H9 (cell line): ENCODE measurements at regions not wholly inside any gene's neighbourhood (a gene's known extent, or its start where the extent isn't known, plus 50 kb on each side); places are given as distances from the start of the nearest gene placed in this dataset.

Experiments
- DNase-seq: peaks from one replicate; pipeline ENCODE4 v3.0.0-alpha.2; 2017
- H2AFZ ChIP-seq: one replicate; pipeline ENCODE4 v1.6.1; 2013; ENCODE audit warnings: mild to moderate bottlenecking, low read length, control low read depth, moderate library complexity
- H2AK5ac ChIP-seq: 2 replicates; pipeline ENCODE4 v1.6.1; 2013; ENCODE audit warnings: low read length, control low read depth, mixed read lengths; ENCODE audit not compliant: insufficient read length
- H2BK120ac ChIP-seq: one replicate; pipeline ENCODE4 v1.6.1; 2013; ENCODE audit warnings: low read depth, mild to moderate bottlenecking, low read length, control low read depth, inconsistent platforms; ENCODE audit not compliant: poor library complexity, severe bottlenecking
- H2BK12ac ChIP-seq: 2 replicates; pipeline ENCODE4 v1.6.1; 2013; ENCODE audit warnings: low read length, control low read depth, mixed read lengths, low read depth; ENCODE audit not compliant: insufficient read length
- H2BK15ac ChIP-seq: 2 replicates; pipeline ENCODE4 v1.6.1; 2013; ENCODE audit warnings: low read depth, low read length, control low read depth
- H2BK20ac ChIP-seq: one replicate; pipeline ENCODE4 v1.6.1; 2013; ENCODE audit warnings: low read depth, mild to moderate bottlenecking, low read length, control low read depth, inconsistent platforms; ENCODE audit not compliant: poor library complexity, severe bottlenecking
- H2BK5ac ChIP-seq: 2 replicates; pipeline ENCODE4 v1.6.1; 2013; ENCODE audit warnings: low read length, control low read depth, mixed read lengths; ENCODE audit not compliant: insufficient read length
- H3K14ac ChIP-seq: 2 replicates; pipeline ENCODE4 v1.6.1; 2013; ENCODE audit warnings: low read length, control low read depth; ENCODE audit not compliant: insufficient read depth
- H3K18ac ChIP-seq: 2 replicates; pipeline ENCODE4 v1.6.1; 2013; ENCODE audit warnings: low read depth, mild to moderate bottlenecking, mixed read lengths, low read length, control low read depth; ENCODE audit not compliant: insufficient read length
- H3K23ac ChIP-seq: 2 replicates; pipeline ENCODE4 v1.6.1; 2013; ENCODE audit warnings: low read length, control low read depth, mixed read lengths, low read depth; ENCODE audit not compliant: insufficient read length
- H3K23me2 ChIP-seq: 2 replicates; pipeline ENCODE4 v1.6.1; 2013; ENCODE audit warnings: low read depth, mild to moderate bottlenecking, mixed read lengths, low read length, control low read depth; ENCODE audit not compliant: insufficient read length, poor library complexity, severe bottlenecking
- H3K27ac ChIP-seq: 2 replicates; pipeline ENCODE4 v1.5.1; 2013; ENCODE audit warnings: low read length, control low read depth, mixed read lengths, low read depth; ENCODE audit not compliant: insufficient read length
- H3K27me3 ChIP-seq: 2 replicates; pipeline ENCODE4 v1.6.1; 2013; ENCODE audit warnings: low read length, control low read depth, inconsistent platforms; ENCODE audit not compliant: insufficient read depth
- H3K4ac ChIP-seq: 2 replicates; pipeline ENCODE4 v1.6.1; 2013; ENCODE audit warnings: low read depth, mild to moderate bottlenecking, control low read depth, inconsistent platforms, low read length, moderate library complexity
- H3K4me1 ChIP-seq: 2 replicates; pipeline ENCODE4 v1.6.1; 2013; ENCODE audit warnings: low read length, control low read depth, inconsistent platforms; ENCODE audit not compliant: insufficient read depth
- H3K4me2 ChIP-seq: 2 replicates; pipeline ENCODE4 v1.6.1; 2013; ENCODE audit warnings: low read length, control low read depth, mixed read lengths; ENCODE audit not compliant: insufficient read length, insufficient read depth
- H3K56ac ChIP-seq: 2 replicates; pipeline ENCODE4 v1.6.1; 2013; ENCODE audit warnings: low read depth, mild to moderate bottlenecking, mixed read lengths, low read length, control low read depth; ENCODE audit not compliant: insufficient read length
- H3K79me1 ChIP-seq: 2 replicates; pipeline ENCODE4 v1.6.1; 2013; ENCODE audit warnings: low read depth, mild to moderate bottlenecking, moderate library complexity, low read length, control low read depth, inconsistent platforms; ENCODE audit not compliant: insufficient read depth, poor library complexity, severe bottlenecking
- H3K79me2 ChIP-seq: 2 replicates; pipeline ENCODE4 v1.6.1; 2013; ENCODE audit warnings: low read length, control low read depth, inconsistent platforms; ENCODE audit not compliant: insufficient read depth
- H3K9ac ChIP-seq: 2 replicates; pipeline ENCODE4 v1.6.1; 2013; ENCODE audit warnings: low read length, control low read depth, mixed read lengths; ENCODE audit not compliant: insufficient read length; ENCODE audit errors: extremely low read depth
- H3K9me3 ChIP-seq: one replicate; pipeline ENCODE4 v1.6.1; 2013; ENCODE audit warnings: low read depth, low read length, inconsistent platforms; ENCODE audit not compliant: control insufficient read depth
- H3T11ph ChIP-seq: one replicate; pipeline ENCODE4 v1.6.1; 2013; ENCODE audit warnings: mild to moderate bottlenecking, low read length, control low read depth, inconsistent platforms
- H4K20me1 ChIP-seq: one replicate; pipeline ENCODE4 v1.6.1; 2013; ENCODE audit not compliant: control insufficient read depth, insufficient read length, insufficient read depth
- H4K5ac ChIP-seq: 2 replicates; pipeline ENCODE4 v1.6.1; 2013; ENCODE audit warnings: low read depth, mild to moderate bottlenecking, mixed read lengths, low read length, control low read depth; ENCODE audit not compliant: insufficient read length
- H4K8ac ChIP-seq: replicated peaks from 2 replicates; pipeline ENCODE4 v1.6.1; 2013; ENCODE audit warnings: low read length, control low read depth, mixed read lengths, low read depth; ENCODE audit not compliant: insufficient read length
- H4K91ac ChIP-seq: 2 replicates; pipeline ENCODE4 v1.6.1; 2013; ENCODE audit warnings: low read depth, mild to moderate bottlenecking, moderate library complexity, mixed read lengths, low read length, control low read depth; ENCODE audit not compliant: insufficient read length
- H3K27ac Mint-ChIP-seq, 3 experiments: 2 replicates in 2 of 3; 3 replicates in 1 of 3; pipeline ENCODE4 v1.8.0; 2020 to 2021; ENCODE audit warnings: mixed read lengths in 3 of 3, mild to moderate bottlenecking in 1 of 3, moderate library complexity in 1 of 3
- H3K27me3 Mint-ChIP-seq: 2 replicates; pipeline ENCODE4 v1.8.0; 2021; ENCODE audit warnings: low read depth, mild to moderate bottlenecking, moderate library complexity, mixed read lengths
- H3K36me3 Mint-ChIP-seq, 3 experiments: 2 replicates in 2 of 3; 3 replicates in 1 of 3; pipeline ENCODE4 v1.8.0; 2020 to 2021; ENCODE audit warnings: low read depth in 3 of 3, mixed read lengths in 3 of 3; ENCODE audit not compliant: insufficient read depth in 1 of 3
- H3K4me1 Mint-ChIP-seq, 2 experiments: 2 replicates each; pipeline ENCODE4 v1.8.0; 2020; ENCODE audit warnings: mixed read lengths in 2 of 2
- H3K4me3 Mint-ChIP-seq, 2 experiments: 2 replicates in 1 of 2; 3 replicates in 1 of 2; pipeline ENCODE4 v1.8.0; 2020 to 2021; ENCODE audit warnings: mild to moderate bottlenecking in 2 of 2, mixed read lengths in 2 of 2, moderate library complexity in 1 of 2
- H3K9me3 Mint-ChIP-seq, 2 experiments: 2 replicates in 1 of 2; 3 replicates in 1 of 2; pipeline ENCODE4 v1.8.0; 2020; ENCODE audit warnings: mild to moderate bottlenecking in 2 of 2, mixed read lengths in 2 of 2, moderate library complexity in 1 of 2
- CTCF ChIP-seq: fragments of 200-600 bp; sonication (generic); conservative IDR thresholded peaks from 3 replicates; pipeline ENCODE4 v1.8.0; 2021; ENCODE audit warnings: antibody characterized with exemption, mild to moderate bottlenecking
- WGBS: extraction: QIAGEN DNeasy Blood & Tissue Kit; methylation state at CpG from one replicate; pipeline ENCODE4 v1.1.7; 2013; ENCODE audit warnings: missing lambda C conversion rate, low lambda C conversion rate, mixed read lengths; ENCODE audit not compliant: insufficient read length; ENCODE audit errors: extremely low coverage; 5-methylcytosine and 5-hydroxymethylcytosine counted together

GRCh38 chr22:48145738-48146137 lies 1383.3 kb downstream of the TBC1D22A start:
- Histone ChIP-seq H4K91ac (no peak overlapping the region), H2AK5ac (no peak overlapping the region), H3K27ac (no peak overlapping the region), H3K79me1 (no peaks in the 10 kb centered on the region), H3K56ac (no peak overlapping the region), H4K5ac (no peak overlapping the region), H2BK15ac (no peak overlapping the region), H3K23ac (no peak overlapping the region), H2AFZ (no peak overlapping the region), H3K4me1 (peaks cover 5% of the 10 kb centered on the region; the same call in 1 of the 2 replicates), H3K14ac (no peak overlapping the region), H3K4ac (no peak overlapping the region), H2BK20ac (no peak overlapping the region), H3K27me3 (no peaks in the 10 kb centered on the region), H3K79me2 (no peaks in the 10 kb centered on the region), H3K9me3 (no peaks in the 10 kb centered on the region), H4K8ac (no peak overlapping the region), H3T11ph (no peak overlapping the region), H3K4me2 (no peak overlapping the region), H2BK5ac (no peak overlapping the region), H3K9ac (no peak overlapping the region), H3K18ac (no peak overlapping the region), H4K20me1 (peaks cover 4% of the 10 kb centered on the region), H2BK120ac (no peak overlapping the region), H2BK12ac (no peak overlapping the region), H3K23me2 (no peaks in the 10 kb centered on the region)
- Mint-ChIP-seq H3K4me1 (peaks cover 20 to 30% of the 10 kb centered on the region in 2 experiments), H3K9me3 (peaks cover 0 to 7% of the 10 kb centered on the region in 2 experiments; a peak in 2 of 5 replicates), H3K27me3 (peaks cover 65% of the 10 kb centered on the region), H3K27ac (no peak overlapping the region), H3K4me3 (no peak overlapping the region), H3K36me3 (no peaks in the 10 kb centered on the region; a peak in 1 of 7 replicates)
- TF ChIP-seq CTCF: no peak
- WGBS: no CpG with 5 or more reads among the region's 7 CpGs
- no peak for DNase-seq
